ENCODE measurements at regions not wholly inside any gene's neighbourhood (a gene's known extent, or its start where the extent isn't known, plus 50 kb on each side); places are given as distances from the start of the nearest gene placed in this dataset.
A peak's percentile ranks its signal among the peaks of the same experiment; 100 is the strongest.

DNA sequence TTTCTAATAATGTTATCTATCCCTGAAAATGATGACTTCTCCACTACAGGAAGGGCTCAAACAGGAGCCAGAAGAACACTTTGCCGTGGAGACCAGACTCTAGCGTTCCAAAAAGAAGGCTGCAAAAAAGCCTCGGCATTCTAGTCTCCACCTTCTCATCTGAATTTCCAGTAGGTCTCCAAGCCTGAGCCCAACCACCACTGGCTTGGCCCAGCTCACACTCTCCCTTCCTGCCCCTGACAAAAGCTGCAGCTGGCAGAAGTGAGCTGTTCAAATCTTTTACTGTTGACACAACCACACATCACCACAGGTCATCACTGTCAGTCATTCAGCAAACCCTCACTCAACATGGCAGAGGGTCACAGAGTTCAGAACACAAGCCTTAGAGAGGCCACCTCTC is 69.3 kb downstream of the CAMK2N1 start:
- Histone ChIP-seq H3K36me3 (no peaks in the 10 kb centered on the region), H3K4me3 (no peak overlapping the region), H3K27me3 (peaks cover 28% of the 10 kb centered on the region), H3K4me1 (no peaks in the 10 kb centered on the region), H3K27ac (no peak overlapping the region), H3K9me3 (no peaks in the 10 kb centered on the region)
- ATAC-seq (no peak), DNase-seq (no peak)
- intact Hi-C loops (cut with DNase I) = no loop called here
- TF ChIP-seq, protein P1, sequence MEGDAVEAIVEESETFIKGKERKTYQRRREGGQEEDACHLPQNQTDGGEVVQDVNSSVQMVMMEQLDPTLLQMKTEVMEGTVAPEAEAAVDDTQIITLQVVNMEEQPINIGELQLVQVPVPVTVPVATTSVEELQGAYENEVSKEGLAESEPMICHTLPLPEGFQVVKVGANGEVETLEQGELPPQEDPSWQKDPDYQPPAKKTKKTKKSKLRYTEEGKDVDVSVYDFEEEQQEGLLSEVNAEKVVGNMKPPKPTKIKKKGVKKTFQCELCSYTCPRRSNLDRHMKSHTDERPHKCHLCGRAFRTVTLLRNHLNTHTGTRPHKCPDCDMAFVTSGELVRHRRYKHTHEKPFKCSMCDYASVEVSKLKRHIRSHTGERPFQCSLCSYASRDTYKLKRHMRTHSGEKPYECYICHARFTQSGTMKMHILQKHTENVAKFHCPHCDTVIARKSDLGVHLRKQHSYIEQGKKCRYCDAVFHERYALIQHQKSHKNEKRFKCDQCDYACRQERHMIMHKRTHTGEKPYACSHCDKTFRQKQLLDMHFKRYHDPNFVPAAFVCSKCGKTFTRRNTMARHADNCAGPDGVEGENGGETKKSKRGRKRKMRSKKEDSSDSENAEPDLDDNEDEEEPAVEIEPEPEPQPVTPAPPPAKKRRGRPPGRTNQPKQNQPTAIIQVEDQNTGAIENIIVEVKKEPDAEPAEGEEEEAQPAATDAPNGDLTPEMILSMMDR (IDR thresholded peaks at IDR 0.05) = no peak

DNA sequence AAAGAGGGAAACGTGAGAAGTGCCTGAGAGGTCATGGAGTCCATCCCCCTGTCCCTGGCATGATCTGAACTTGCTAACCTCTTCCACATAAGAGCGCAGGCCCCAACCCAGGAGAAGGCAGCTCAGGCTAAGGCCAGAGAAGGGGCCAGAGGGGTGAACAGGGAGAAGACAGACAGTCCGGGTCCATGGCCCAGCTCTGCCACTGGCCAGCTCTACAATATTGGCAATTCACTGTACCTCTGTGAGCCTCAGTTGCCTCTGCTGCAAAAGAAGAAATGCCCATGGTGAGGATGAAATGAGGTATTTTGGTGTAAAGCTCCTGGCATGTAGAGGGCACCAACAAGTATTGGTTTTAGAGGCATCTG is 72.3 kb downstream of the CAMK2N1 start:
- Histone ChIP-seq H3K4me3 (no peak overlapping the region), H3K27me3 (peaks cover 14% of the 10 kb centered on the region), H3K36me3 (no peaks in the 10 kb centered on the region), H3K9me3 (no peaks in the 10 kb centered on the region), H3K27ac (no peak overlapping the region), H3K4me1 (no peaks in the 10 kb centered on the region)
- DNase-seq = no peak
- ATAC-seq = no peak
- intact Hi-C loops (cut with DNase I) = no loop called here
- TF ChIP-seq, protein P1 (IDR thresholded peaks at IDR 0.05) = no peak

GRCh38 chr1:20413136-20413775 is 72.8 kb downstream of the CAMK2N1 start:
- intact Hi-C loops (cut with DNase I) = no loop called here
- no peaks in the 10 kb centered on the region for H3K4me1 ChIP-seq
- DNase-seq = no peak
- no peak overlapping the region for H3K4me3 ChIP-seq
- H3K27me3 ChIP-seq = peaks cover 10% of the 10 kb centered on the region
- no peaks in the 10 kb centered on the region for H3K36me3 ChIP-seq
- H3K9me3 ChIP-seq = no peaks in the 10 kb centered on the region
- TF ChIP-seq, protein P1 (IDR thresholded peaks at IDR 0.05) = no peak
- ATAC-seq = no peak
- H3K27ac ChIP-seq = no peak overlapping the region

DNA sequence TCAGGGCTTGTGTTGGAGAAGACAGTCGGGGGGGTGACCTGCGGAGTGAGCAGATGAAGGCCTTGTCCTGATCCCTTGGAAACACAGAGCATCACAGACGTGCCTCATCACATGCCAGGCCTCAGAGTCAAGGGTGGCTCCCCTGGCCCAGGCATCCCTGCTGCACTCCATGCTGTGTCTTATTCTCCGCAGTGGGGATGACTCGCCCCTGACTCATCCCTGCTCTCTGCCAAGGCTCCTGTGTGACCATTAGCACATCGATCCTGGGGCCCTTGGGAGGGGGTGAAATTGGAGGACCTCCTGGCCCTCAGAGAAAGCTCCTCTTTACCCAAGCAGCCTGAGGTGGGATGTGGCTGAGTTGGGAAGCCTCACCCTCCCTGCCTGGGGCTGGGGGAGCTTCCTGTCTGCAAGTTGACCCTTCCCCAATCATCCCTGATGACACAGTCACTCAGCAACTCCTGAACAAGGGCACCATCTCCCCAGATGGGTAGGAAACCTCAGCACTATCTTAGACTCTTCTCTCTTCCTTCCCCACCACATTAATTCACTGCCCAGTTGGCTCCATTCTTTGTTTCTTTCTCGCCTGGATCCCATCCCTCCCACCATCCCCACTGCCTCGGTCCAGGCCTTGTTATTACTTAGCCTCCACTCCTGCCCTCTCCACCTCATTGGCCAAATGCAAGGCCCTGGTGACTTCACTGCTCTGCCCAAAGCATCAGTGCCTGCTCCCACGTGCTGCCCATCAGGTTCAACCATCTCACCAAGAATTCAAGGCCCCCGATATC is 74.6 kb downstream of the CAMK2N1 start:
- ATAC-seq (peak; percentile 33), DNase-seq (no peak)
- H3K36me3 ChIP-seq = no peaks in the 10 kb centered on the region
- TF ChIP-seq, protein P1 (IDR thresholded peaks at IDR 0.05) = no peak
- H3K4me3 ChIP-seq = no peak overlapping the region
- no peaks in the 10 kb centered on the region for H3K9me3 ChIP-seq
- H3K4me1 ChIP-seq = no peaks in the 10 kb centered on the region
- intact Hi-C loops (cut with DNase I) = no loop called here
- H3K27ac ChIP-seq = no peak overlapping the region
- H3K27me3 ChIP-seq = peaks cover 10% of the 10 kb centered on the region

- no peak overlapping the region for H3K27ac ChIP-seq
- TF ChIP-seq, protein P1 (IDR thresholded peaks at IDR 0.05) = no peak
- no peak for ATAC-seq
- no peak overlapping the region for H3K4me3 ChIP-seq
- no peaks in the 10 kb centered on the region for H3K36me3 ChIP-seq
- intact Hi-C loops (cut with DNase I) = no loop called here
- peaks cover 6% of the 10 kb centered on the region for H3K27me3 ChIP-seq
- H3K9me3 ChIP-seq = no peaks in the 10 kb centered on the region
- no peak for DNase-seq
- no peaks in the 10 kb centered on the region for H3K4me1 ChIP-seq
Observed at GRCh38 chr1:20410503-20410902, 75.5 kb downstream of the CAMK2N1 start.

Measured in upper lobe of right lung (tissue), 1 donor.